K562 (cell line): ENCODE measurements at regions not wholly inside any gene's neighbourhood (a gene's known extent, or its start where the extent isn't known, plus 50 kb on each side); places are given as distances from the start of the nearest gene placed in this dataset.

ENCODE experiments used
- ATAC-seq: fragments of 200-7000 bp; cut with Tn5 transposase; 3 replicates; pipeline ENCODE4 v1.9.1; 2020; ENCODE audit warnings: moderate library complexity
- BruUV-seq: library from RNA; stranded (reverse); fragments of 400-500 nt; replicated peaks from 2 replicates; lab custom pipeline; 2021; lab: Mats Ljungman, UMichigan
- CTCF ChIA-PET: fragments of 300-600 bp; formaldehyde crosslinking; extraction: SDS; loops from one replicate; lab custom pipeline; 2021; ENCODE audit warnings: low intra/inter-chr PET ratio; lab: Yijun Ruan, JAX
- POLR2A ChIA-PET: fragments of 300-600, 350-650 bp; sonication (Branson Sonifier 250); formaldehyde crosslinking; extraction: SDS; loops from one replicate; lab custom pipeline; 2021; ENCODE audit warnings: antibody characterized with exemption, inconsistent platforms; lab: Yijun Ruan, JAX
- DNase-seq, 4 experiments: peaks; one replicate each; pipeline versions ENCODE4 v3.0.0 to v3.0.0-alpha.2; 2011 to 2018; ENCODE audit warnings: low spot score in 3 of 4, mixed read lengths in 3 of 4; ENCODE audit errors: extremely low read depth in 1 of 4
- FAIRE-seq: peaks from 2 replicates; lab custom pipeline; 2011; peaks lifted over from hg19 to GRCh38; lab: Jason Lieb, UNC
- H2AFZ ChIP-seq: 2 replicates; pipeline ENCODE4 v1.6.0; 2011; ENCODE audit warnings: low read depth, low read length, control low read depth, inconsistent platforms
- H3K27ac ChIP-seq: fragments of 200-600 bp; 3 replicates; pipeline ENCODE4 v1.8.0; 2011; ENCODE audit warnings: low read depth, mild to moderate bottlenecking, control low read depth, inconsistent platforms, low read length, moderate library complexity, mixed read lengths; ENCODE audit errors: extremely low read depth
- H3K27me3 ChIP-seq, 2 experiments: fragments of 300-600 bp in 1 of 2; 2 replicates in 1 of 2; 3 replicates in 1 of 2; pipeline versions ENCODE4 v1.6.0 to v1.8.0; 2011; ENCODE audit warnings: inconsistent platforms in 2 of 2, low read length in 2 of 2, mild to moderate bottlenecking in 1 of 2, mixed read lengths in 1 of 2, moderate library complexity in 1 of 2; ENCODE audit not compliant: control insufficient read depth in 2 of 2, insufficient read depth in 2 of 2
- H3K36me3 ChIP-seq: fragments of 300-600 bp; 3 replicates; pipeline ENCODE4 v1.8.0; 2011; ENCODE audit warnings: mild to moderate bottlenecking, low read length, inconsistent platforms; ENCODE audit not compliant: control insufficient read depth, insufficient read depth
- H3K4me1 ChIP-seq, 2 experiments: fragments of 200-600 bp in 1 of 2; replicated peaks in 1 of 2; 2 replicates in 1 of 2; 3 replicates in 1 of 2; pipeline versions ENCODE4 v1.5.1 to v1.8.0; 2011; ENCODE audit warnings: inconsistent platforms in 2 of 2, low read length in 2 of 2, mild to moderate bottlenecking in 1 of 2, mixed read lengths in 1 of 2, moderate library complexity in 1 of 2; ENCODE audit not compliant: control insufficient read depth in 2 of 2, insufficient read depth in 2 of 2
- H3K4me2 ChIP-seq: 2 replicates; pipeline ENCODE4 v1.6.1; 2011; ENCODE audit warnings: low read length, control low read depth, inconsistent platforms, mixed read lengths; ENCODE audit not compliant: insufficient read depth
- H3K4me3 ChIP-seq: fragments of 200-600 bp; sonication (generic), shearing (Covaris generic); 2 replicates; pipeline ENCODE4 v1.5.1; 2016; ENCODE audit warnings: control low read depth, inconsistent platforms
- H3K79me2 ChIP-seq: fragments of 200-600 bp; 3 replicates; pipeline ENCODE4 v1.8.0; 2011; ENCODE audit warnings: low read length, inconsistent platforms; ENCODE audit not compliant: control insufficient read depth, insufficient read depth
- H3K9ac ChIP-seq, 2 experiments: 2 replicates each; pipeline versions ENCODE4 v1.6.0 to v1.6.1; 2011; ENCODE audit warnings: low read depth in 2 of 2, low read length in 2 of 2, control low read depth in 1 of 2, inconsistent platforms in 1 of 2, mild to moderate bottlenecking in 1 of 2, mixed read lengths in 1 of 2; ENCODE audit not compliant: insufficient read depth in 1 of 2
- H3K9me1 ChIP-seq: one replicate; pipeline ENCODE4 v1.6.0; 2011; ENCODE audit warnings: inconsistent platforms, mild to moderate bottlenecking, low read length, moderate library complexity; ENCODE audit not compliant: control insufficient read depth, insufficient read depth
- H3K9me3 ChIP-seq: replicated peaks from 2 replicates; pipeline ENCODE4 v1.5.1; 2011; ENCODE audit warnings: low read depth, low read length, inconsistent platforms; ENCODE audit not compliant: control insufficient read depth, insufficient read depth
- H4K20me1 ChIP-seq: replicated peaks from 2 replicates; pipeline ENCODE4 v1.6.1; 2011; ENCODE audit warnings: low read length, inconsistent platforms, mixed read lengths; ENCODE audit not compliant: control insufficient read depth, insufficient read depth
- BCL6 ChIP-seq: fragments of 250-450 bp; sonication (Bioruptor Pico); IDR thresholded peaks from 2 replicates; pipeline ENCODE4 v1.4.0; 2020
- BDP1 ChIP-seq: IDR thresholded peaks from 3 replicates; pipeline ENCODE4 v1.6.1; 2011; ENCODE audit not compliant: insufficient read length, insufficient read depth
- BMI1 ChIP-seq: fragments of 150-350 bp; IDR thresholded peaks from 2 replicates; pipeline ENCODE4 v1.6.1; 2014; ENCODE audit warnings: low read length
- CEBPB ChIP-seq: fragments of 450-650 bp; IDR thresholded peaks from 2 replicates; pipeline ENCODE4 v1.6.1; 2016; ENCODE audit warnings: missing genetic modification characterization, missing compliant biosample characterization
- CHD1 ChIP-seq: fragments of 200-600 bp; sonication (generic); IDR thresholded peaks from one replicate; pipeline ENCODE4 v1.6.1; 2012; ENCODE audit warnings: mild to moderate bottlenecking, moderate library complexity, low read length, inconsistent platforms
- DMBX1 ChIP-seq: fragments of 250-450 bp; sonication (Bioruptor Pico); IDR thresholded peaks from 2 replicates; pipeline ENCODE4 v1.8.0; 2022; ENCODE audit warnings: inconsistent platforms, mild to moderate bottlenecking, moderate library complexity, borderline replicate concordance
- EZH2 ChIP-seq: IDR thresholded peaks from 2 replicates; pipeline ENCODE4 v1.6.1; 2012; ENCODE audit warnings: low read depth, mild to moderate bottlenecking, inconsistent platforms, low read length, borderline replicate concordance
- FOXM1 ChIP-seq, 2 experiments: fragments of 450-650 bp in 1 of 2; sonication (generic) in 1 of 2; formaldehyde crosslinking in 1 of 2; IDR thresholded peaks; 2 replicates each; pipeline versions ENCODE4 v1.6.1 to v1.9.0; 2017 to 2022; ENCODE audit warnings: low read depth in 2 of 2, mild to moderate bottlenecking in 2 of 2, missing genetic modification reagents in 1 of 2, moderate library complexity in 1 of 2
- HNRNPL ChIP-seq: fragments of 200-400 bp; formaldehyde crosslinking; IDR thresholded peaks from 2 replicates; pipeline ENCODE4 v1.6.1; 2017; ENCODE audit warnings: low read depth, mild to moderate bottlenecking, low read length
- SMAD4 ChIP-seq: fragments of 250-450 bp; sonication (Bioruptor Pico); conservative IDR thresholded peaks from 2 replicates; pipeline ENCODE4 v1.8.0; 2021; ENCODE audit warnings: inconsistent platforms, mild to moderate bottlenecking, moderate library complexity
- TFAM ChIP-seq: fragments of 250-450 bp; sonication (Bioruptor Pico); conservative IDR thresholded peaks from 2 replicates; pipeline ENCODE4 v1.5.0; 2021; ENCODE audit warnings: mild to moderate bottlenecking, moderate library complexity
- ZNF224 ChIP-seq: sonication (generic); formaldehyde crosslinking; IDR thresholded peaks from 2 replicates; pipeline ENCODE4 v1.8.0; 2022; ENCODE audit warnings: mild to moderate bottlenecking, missing genetic modification reagents
- ZNF239 ChIP-seq: fragments of 250-450 bp; sonication (Bioruptor Pico); IDR thresholded peaks from 2 replicates; pipeline ENCODE4 v1.4.0; 2020; ENCODE audit warnings: mild to moderate bottlenecking
- ZNF347 ChIP-seq: fragments of 450-650 bp; formaldehyde crosslinking; IDR thresholded peaks from 2 replicates; pipeline ENCODE4 v1.4.0; 2020; ENCODE audit warnings: low read depth, mild to moderate bottlenecking, moderate library complexity
- WGBS: fragments of 100-300 bp; shearing (Covaris generic); methylation state at CpG from one replicate; pipeline ENCODE4 v1.1.6; 2016; ENCODE audit warnings: low coverage, mixed read lengths; ENCODE audit not compliant: insufficient coverage; ENCODE audit errors: missing lambda C conversion rate; 5-methylcytosine and 5-hydroxymethylcytosine counted together
- in situ Hi-C: fragments of 300-500 bp; cut with MboI; formaldehyde crosslinking; loops from 4 replicates; pipeline ENCODE4 v1.15.0; 2018; ENCODE audit warnings: inconsistent platforms, mixed read lengths
- intact Hi-C: fragments of 100-400 bp; cut with micrococcal nuclease; formaldehyde crosslinking; loops from 2 replicates; pipeline ENCODE4 v1.14.2; 2022
- TF ChIP-seq, protein P1 (sequence below): sonication (generic); formaldehyde crosslinking; IDR thresholded peaks from 2 replicates; pipeline ENCODE4 v1.8.1; 2023; ENCODE audit warnings: mild to moderate bottlenecking, missing genetic modification reagents
- TF ChIP-seq, protein P2 (sequence below): sonication (generic); formaldehyde crosslinking; IDR thresholded peaks from 2 replicates; pipeline ENCODE4 v1.8.1; 2023; ENCODE audit warnings: mild to moderate bottlenecking, missing genetic modification reagents

DNA sequence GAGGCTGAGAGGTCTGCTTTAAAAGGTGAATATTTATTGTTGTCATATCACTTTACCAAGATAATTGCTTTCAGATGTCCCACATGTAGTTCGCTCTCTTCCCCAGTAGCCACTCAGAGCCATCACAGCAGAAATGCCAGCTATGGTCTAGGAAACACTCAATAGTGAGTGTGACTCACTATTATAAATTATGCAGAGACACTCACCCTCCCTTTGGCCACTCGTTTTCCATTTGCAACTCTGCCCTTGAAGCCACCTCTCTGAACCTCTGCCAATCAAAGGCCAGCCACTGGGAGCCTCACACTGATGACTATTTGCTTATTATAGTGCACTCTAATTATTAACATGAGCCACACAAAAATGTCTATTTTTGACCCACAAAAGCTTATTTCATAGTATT is 328.1 kb upstream of the ATP10A start:
- Histone ChIP-seq H3K9me3 (no peaks in the 10 kb centered on the region), H3K27ac (no peak overlapping the region), H4K20me1 (no peaks in the 10 kb centered on the region), H3K4me3 (no peak overlapping the region), H3K9me1 (no peaks in the 10 kb centered on the region), H3K36me3 (no peaks in the 10 kb centered on the region), H2AFZ (no peak overlapping the region), H3K4me1 (no peaks in the 10 kb centered on the region), H3K27me3 (no peaks in the 10 kb centered on the region), H3K4me2 (no peak overlapping the region), H3K9ac (no peak overlapping the region), H3K79me2 (no peaks in the 10 kb centered on the region)
- ChIA-PET CTCF (no interaction called here), POLR2A (no interaction called here)
- DNase-seq = no peak
- BruUV-seq = no TSS peak
- no peak for TF ChIP-seq CHD1
- TF ChIP-seq ZNF224 (CRISPR knock-in tag) = no peak
- TF ChIP-seq ZNF347 = no peak
- TF ChIP-seq, protein P1, sequence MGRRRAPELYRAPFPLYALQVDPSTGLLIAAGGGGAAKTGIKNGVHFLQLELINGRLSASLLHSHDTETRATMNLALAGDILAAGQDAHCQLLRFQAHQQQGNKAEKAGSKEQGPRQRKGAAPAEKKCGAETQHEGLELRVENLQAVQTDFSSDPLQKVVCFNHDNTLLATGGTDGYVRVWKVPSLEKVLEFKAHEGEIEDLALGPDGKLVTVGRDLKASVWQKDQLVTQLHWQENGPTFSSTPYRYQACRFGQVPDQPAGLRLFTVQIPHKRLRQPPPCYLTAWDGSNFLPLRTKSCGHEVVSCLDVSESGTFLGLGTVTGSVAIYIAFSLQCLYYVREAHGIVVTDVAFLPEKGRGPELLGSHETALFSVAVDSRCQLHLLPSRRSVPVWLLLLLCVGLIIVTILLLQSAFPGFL (CRISPR knock-in tag) = no peak
- no peak for TF ChIP-seq ZNF239 (CRISPR knock-in tag)
- no peak for TF ChIP-seq EZH2
- no peak for TF ChIP-seq HNRNPL
- TF ChIP-seq BMI1 = no peak
- TF ChIP-seq BCL6 (CRISPR knock-in tag) = no peak
- TF ChIP-seq SMAD4 (CRISPR knock-in tag) = no peak
- TF ChIP-seq FOXM1 (IDR thresholded peaks at IDR 0.05; ENCODE audit: low read depth) = no peak
- no peak for TF ChIP-seq FOXM1 (CRISPR knock-in tag; IDR thresholded peaks at IDR 0.05; ENCODE audit: low read depth)
- no peak for TF ChIP-seq DMBX1 (CRISPR knock-in tag)
- no peak for TF ChIP-seq TFAM
- TF ChIP-seq, protein P2, sequence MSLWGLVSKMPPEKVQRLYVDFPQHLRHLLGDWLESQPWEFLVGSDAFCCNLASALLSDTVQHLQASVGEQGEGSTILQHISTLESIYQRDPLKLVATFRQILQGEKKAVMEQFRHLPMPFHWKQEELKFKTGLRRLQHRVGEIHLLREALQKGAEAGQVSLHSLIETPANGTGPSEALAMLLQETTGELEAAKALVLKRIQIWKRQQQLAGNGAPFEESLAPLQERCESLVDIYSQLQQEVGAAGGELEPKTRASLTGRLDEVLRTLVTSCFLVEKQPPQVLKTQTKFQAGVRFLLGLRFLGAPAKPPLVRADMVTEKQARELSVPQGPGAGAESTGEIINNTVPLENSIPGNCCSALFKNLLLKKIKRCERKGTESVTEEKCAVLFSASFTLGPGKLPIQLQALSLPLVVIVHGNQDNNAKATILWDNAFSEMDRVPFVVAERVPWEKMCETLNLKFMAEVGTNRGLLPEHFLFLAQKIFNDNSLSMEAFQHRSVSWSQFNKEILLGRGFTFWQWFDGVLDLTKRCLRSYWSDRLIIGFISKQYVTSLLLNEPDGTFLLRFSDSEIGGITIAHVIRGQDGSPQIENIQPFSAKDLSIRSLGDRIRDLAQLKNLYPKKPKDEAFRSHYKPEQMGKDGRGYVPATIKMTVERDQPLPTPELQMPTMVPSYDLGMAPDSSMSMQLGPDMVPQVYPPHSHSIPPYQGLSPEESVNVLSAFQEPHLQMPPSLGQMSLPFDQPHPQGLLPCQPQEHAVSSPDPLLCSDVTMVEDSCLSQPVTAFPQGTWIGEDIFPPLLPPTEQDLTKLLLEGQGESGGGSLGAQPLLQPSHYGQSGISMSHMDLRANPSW (CRISPR knock-in tag) = no peak
- no peak for TF ChIP-seq BDP1
- TF ChIP-seq CEBPB (tag) = no peak
- intact Hi-C loops (no loop called here), in situ Hi-C loops (no loop called here)
- WGBS = 0% methylated on average over 2 of the region's 2 CpGs
- no peak for FAIRE-seq
- ATAC-seq = no peak
